Neural progenitor cell (in vitro differentiated cells): ENCODE measurements at regions not wholly inside any gene's neighbourhood (a gene's known extent, or its start where the extent isn't known, plus 50 kb on each side); places are given as distances from the start of the nearest gene placed in this dataset.

Experiments used
- DNase-seq: peaks from one replicate; pipeline ENCODE4 v3.0.0-alpha.2; 2016; ENCODE audit warnings: low spot score
- H2AFZ ChIP-seq: fragments of 200-600 bp; sonication (generic); replicated peaks from 2 replicates; pipeline ENCODE4 v1.6.1; 2016; ENCODE audit warnings: antibody characterized with exemption
- H3F3A ChIP-seq: fragments of 200-600 bp; sonication (generic); 2 replicates; pipeline ENCODE4 v1.6.1; 2016; ENCODE audit warnings: antibody characterized with exemption, low read depth
- H3K27ac ChIP-seq: fragments of 200-600 bp; sonication (generic); 2 replicates; pipeline ENCODE4 v1.5.1; 2016; ENCODE audit warnings: mild to moderate bottlenecking
- H3K27me3 ChIP-seq: fragments of 200-600 bp; sonication (generic); 2 replicates; pipeline ENCODE4 v1.6.1; 2016; ENCODE audit warnings: mild to moderate bottlenecking, moderate library complexity
- H3K36me3 ChIP-seq: fragments of 200-600 bp; sonication (generic); 2 replicates; pipeline ENCODE4 v1.5.1; 2016
- H3K4me1 ChIP-seq: fragments of 200-600 bp; sonication (generic); 2 replicates; pipeline ENCODE4 v1.6.1; 2016; ENCODE audit warnings: mixed run types
- H3K4me2 ChIP-seq: fragments of 200-600 bp; sonication (generic); 2 replicates; pipeline ENCODE4 v1.6.1; 2016
- H3K4me3 ChIP-seq: fragments of 200-600 bp; sonication (generic); 2 replicates; pipeline ENCODE4 v1.5.1; 2016
- H3K79me2 ChIP-seq: fragments of 200-600 bp; sonication (generic); 2 replicates; pipeline ENCODE4 v1.6.1; 2016; ENCODE audit warnings: low read depth
- H3K9ac ChIP-seq: fragments of 200-600 bp; sonication (generic); 2 replicates; pipeline ENCODE4 v1.6.1; 2016
- H3K9me3 ChIP-seq: fragments of 200-600 bp; sonication (generic); 2 replicates; pipeline ENCODE4 v1.5.1; 2016; ENCODE audit warnings: low read depth
- H4K20me1 ChIP-seq: fragments of 200-600 bp; sonication (generic); 2 replicates; pipeline ENCODE4 v1.6.1; 2016; ENCODE audit warnings: low read depth
- H3K27ac Mint-ChIP-seq: 3 replicates; pipeline ENCODE4 v1.8.0; 2021; ENCODE audit warnings: mixed read lengths
- H3K27me3 Mint-ChIP-seq: 2 replicates; pipeline ENCODE4 v1.8.0; 2022; ENCODE audit warnings: low read depth, mild to moderate bottlenecking, inconsistent platforms, moderate library complexity, mixed read lengths; ENCODE audit not compliant: insufficient read depth
- H3K36me3 Mint-ChIP-seq: 3 replicates; pipeline ENCODE4 v1.8.0; 2021; ENCODE audit warnings: mixed read lengths
- H3K4me1 Mint-ChIP-seq: 3 replicates; pipeline ENCODE4 v1.8.0; 2021; ENCODE audit warnings: mixed read lengths
- H3K4me3 Mint-ChIP-seq: 3 replicates; pipeline ENCODE4 v1.8.0; 2021; ENCODE audit warnings: mild to moderate bottlenecking, moderate library complexity, mixed read lengths
- H3K9me3 Mint-ChIP-seq: 3 replicates; pipeline ENCODE4 v1.8.0; 2020; ENCODE audit warnings: mixed read lengths
- CTCF ChIP-seq: fragments of 200-600 bp; sonication (generic); IDR thresholded peaks from 2 replicates; pipeline ENCODE4 v1.5.1; 2017; ENCODE audit warnings: antibody characterized with exemption, mild to moderate bottlenecking
- EZH2 ChIP-seq: fragments of 200-600 bp; sonication (generic); IDR thresholded peaks from 2 replicates; pipeline ENCODE4 v1.6.1; 2017; ENCODE audit warnings: antibody characterized with exemption, mild to moderate bottlenecking, moderate library complexity
- EZH2phosphoT487 ChIP-seq: fragments of 200-600 bp; sonication (generic); IDR thresholded peaks from 2 replicates; pipeline ENCODE4 v1.6.1; 2017; ENCODE audit warnings: antibody characterized with exemption

GRCh38 chr18:78643981-78644380 lies 335.6 kb upstream of the SALL3 start:
- Mint-ChIP-seq H3K27ac (no peak overlapping the region), H3K27me3 (peaks cover 12% of the 10 kb centered on the region), H3K9me3 (peaks cover 13% of the 10 kb centered on the region), H3K4me3 (no peak overlapping the region), H3K36me3 (no peaks in the 10 kb centered on the region), H3K4me1 (peaks cover 30% of the 10 kb centered on the region)
- Histone ChIP-seq H3K4me3 (no peak overlapping the region), H3K36me3 (no peaks in the 10 kb centered on the region), H3K9me3 (no peaks in the 10 kb centered on the region), H4K20me1 (no peaks in the 10 kb centered on the region), H3K9ac (no peak overlapping the region), H3K79me2 (no peaks in the 10 kb centered on the region), H3K4me2 (no peak overlapping the region), H3K27me3 (no peaks in the 10 kb centered on the region), H3K4me1 (peaks cover 13% of the 10 kb centered on the region), H3F3A (no peaks in the 10 kb centered on the region), H3K27ac (no peak overlapping the region), H2AFZ (no peak overlapping the region)
- TF ChIP-seq EZH2 (no peak), EZH2phosphoT487 (no peak), CTCF (no peak)
- no peak for DNase-seq

- no peak for DNase-seq
- Histone ChIP-seq H4K20me1 (no peaks in the 10 kb centered on the region), H3K36me3 (no peaks in the 10 kb centered on the region), H3K9ac (no peak overlapping the region), H3K27me3 (no peaks in the 10 kb centered on the region), H2AFZ (no peak overlapping the region), H3K9me3 (no peaks in the 10 kb centered on the region), H3K4me1 (peaks cover 13% of the 10 kb centered on the region), H3K4me2 (no peak overlapping the region), H3K27ac (no peak overlapping the region), H3K4me3 (no peak overlapping the region), H3F3A (no peaks in the 10 kb centered on the region), H3K79me2 (no peaks in the 10 kb centered on the region)
- H3K27ac Mint-ChIP-seq: no peak overlapping the region
- H3K27me3 Mint-ChIP-seq: peaks cover 7% of the 10 kb centered on the region
- peaks cover 17% of the 10 kb centered on the region for H3K4me1 Mint-ChIP-seq
- TF ChIP-seq CTCF (no peak), EZH2phosphoT487 (no peak), EZH2 (no peak)
- no peaks in the 10 kb centered on the region for H3K36me3 Mint-ChIP-seq
- H3K9me3 Mint-ChIP-seq: peaks cover 14% of the 10 kb centered on the region
- no peak overlapping the region for H3K4me3 Mint-ChIP-seq
Measured at GRCh38 chr18:78645216-78645615, 334.4 kb upstream of the SALL3 start.

GRCh38 chr18:78647018-78647417 lies 332.6 kb upstream of the SALL3 start:
- no peak for TF ChIP-seq CTCF
- H3K27me3 Mint-ChIP-seq: peaks cover 7% of the 10 kb centered on the region
- H3K4me3 ChIP-seq: no peak overlapping the region
- no peak overlapping the region for H3K4me2 ChIP-seq
- DNase-seq: no peak
- H3K36me3 ChIP-seq: no peaks in the 10 kb centered on the region
- H3F3A ChIP-seq: no peaks in the 10 kb centered on the region
- no peak overlapping the region for H3K27ac ChIP-seq
- no peaks in the 10 kb centered on the region for H3K27me3 ChIP-seq
- H4K20me1 ChIP-seq: no peaks in the 10 kb centered on the region
- H3K36me3 Mint-ChIP-seq: no peaks in the 10 kb centered on the region
- no peaks in the 10 kb centered on the region for H3K79me2 ChIP-seq
- H3K4me1 ChIP-seq: peaks cover 6% of the 10 kb centered on the region
- H3K27ac Mint-ChIP-seq: no peak overlapping the region
- peaks cover 12% of the 10 kb centered on the region for H3K4me1 Mint-ChIP-seq
- H3K4me3 Mint-ChIP-seq: no peak overlapping the region
- peaks cover 25% of the 10 kb centered on the region for H3K9me3 Mint-ChIP-seq
- H3K9ac ChIP-seq: no peak overlapping the region
- H3K9me3 ChIP-seq: peaks cover 3% of the 10 kb centered on the region
- no peak overlapping the region for H2AFZ ChIP-seq

DNA sequence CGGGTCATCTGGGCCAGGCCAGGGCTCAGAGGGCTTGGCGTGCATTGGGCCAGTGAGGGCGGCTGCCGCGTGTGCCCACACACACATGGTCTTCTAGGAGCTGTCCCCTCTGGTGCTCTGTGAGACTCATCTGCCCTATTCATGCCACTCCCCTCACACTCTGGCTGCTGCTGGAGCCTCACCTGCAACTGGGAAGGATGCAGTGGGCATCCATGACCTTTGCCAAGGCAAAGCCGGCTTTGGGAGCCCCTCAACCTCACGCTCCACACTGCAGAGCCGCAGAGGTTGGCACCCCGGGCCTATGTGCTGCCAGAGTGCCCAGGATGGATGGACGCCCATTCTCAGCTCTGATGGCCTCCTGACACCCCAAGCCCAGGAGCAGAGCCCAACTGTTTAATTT lies 330.2 kb upstream of the SALL3 start:
- peaks cover 2% of the 10 kb centered on the region for H3K27me3 Mint-ChIP-seq
- no peak for TF ChIP-seq EZH2phosphoT487
- TF ChIP-seq EZH2: no peak
- no peak for TF ChIP-seq CTCF
- H3K4me3 Mint-ChIP-seq: no peak overlapping the region
- Histone ChIP-seq H3K27me3 (no peaks in the 10 kb centered on the region), H3F3A (peaks cover 3% of the 10 kb centered on the region), H3K9ac (no peak overlapping the region), H4K20me1 (no peaks in the 10 kb centered on the region), H3K4me1 (no peaks in the 10 kb centered on the region), H3K4me3 (no peak overlapping the region), H3K27ac (no peak overlapping the region), H2AFZ (no peak overlapping the region), H3K4me2 (no peak overlapping the region), H3K9me3 (peaks cover 8% of the 10 kb centered on the region), H3K36me3 (no peaks in the 10 kb centered on the region), H3K79me2 (no peaks in the 10 kb centered on the region)
- DNase-seq: no peak
- peaks cover 34% of the 10 kb centered on the region for H3K9me3 Mint-ChIP-seq
- no peaks in the 10 kb centered on the region for H3K4me1 Mint-ChIP-seq
- no peak overlapping the region for H3K27ac Mint-ChIP-seq
- peaks cover 2% of the 10 kb centered on the region for H3K36me3 Mint-ChIP-seq
